ENCODE measurements at regions not wholly inside any gene's neighbourhood (a gene's known extent, or its start where the extent isn't known, plus 50 kb on each side); places are given as distances from the start of the nearest gene placed in this dataset.
"Not testable (repeated sequence)": the region's sequence is repeated elsewhere in the genome, so short reads cannot be mapped to it uniquely, and the experiment has no call there.

DNA sequence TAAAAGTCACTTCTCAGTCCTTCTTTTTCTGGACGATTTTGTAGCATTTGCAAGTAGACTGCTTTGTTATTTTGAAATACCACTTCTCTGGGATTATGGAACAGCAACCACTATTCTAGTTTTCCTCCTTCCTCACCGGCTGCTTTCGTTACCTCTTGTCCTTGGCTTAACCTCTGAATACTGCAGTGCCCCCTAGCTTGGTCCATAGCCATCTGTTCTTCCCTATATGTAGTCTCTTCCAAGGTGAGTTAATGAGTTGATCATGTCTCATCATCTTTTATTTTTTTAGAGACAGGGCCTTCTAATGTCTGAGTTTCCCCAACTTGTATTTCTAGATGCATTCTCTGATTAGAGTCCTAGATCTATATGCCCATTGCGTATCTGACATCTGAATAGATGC is 694.3 kb downstream of the NTRK3 start:
- Histone ChIP-seq H3K36me3 (ENCODE audit: insufficient read depth, low read length) (no peaks in the 10 kb centered on the region), H3K27ac (ENCODE audit: low read depth, low read length) (no peak overlapping the region), H3K4me3 (ENCODE audit: low read length) (no peak overlapping the region), H3K9ac (ENCODE audit: low read depth, low read length) (no peak overlapping the region), H3K9me3 (ENCODE audit: insufficient read depth, low read depth, low read length) (no peaks in the 10 kb centered on the region), H3K4me1 (ENCODE audit: insufficient read depth, low read length) (no peaks in the 10 kb centered on the region), H3K27me3 (ENCODE audit: insufficient read depth, low read length) (no peaks in the 10 kb centered on the region)
- WGBS: 89% methylated on average over 4 of the region's 4 CpGs

DNA sequence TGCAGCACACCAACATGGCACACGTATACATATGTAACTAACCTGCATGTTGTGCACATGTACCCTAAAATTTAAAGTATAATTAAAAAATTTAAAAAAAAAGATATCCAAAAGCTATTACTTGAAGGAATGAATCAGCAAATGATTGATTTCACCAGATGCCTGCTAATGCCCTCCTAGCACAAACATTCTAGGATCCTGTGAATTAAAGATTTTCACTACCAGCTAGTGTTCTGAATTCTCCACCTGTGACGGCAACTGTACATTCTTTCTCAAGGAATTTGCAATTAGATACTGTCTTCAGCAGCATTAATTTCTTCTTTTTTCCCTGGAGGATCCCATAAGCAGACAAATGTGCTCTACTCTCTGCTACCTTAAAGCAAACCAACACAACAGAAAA is 694.9 kb downstream of the NTRK3 start:
- Histone ChIP-seq H3K36me3 (ENCODE audit: insufficient read depth, low read length) (no peaks in the 10 kb centered on the region), H3K9me3 (ENCODE audit: insufficient read depth, low read depth, low read length) (no peaks in the 10 kb centered on the region), H3K9ac (ENCODE audit: low read depth, low read length) (no peak overlapping the region), H3K4me3 (ENCODE audit: low read length) (no peak overlapping the region), H3K27me3 (ENCODE audit: insufficient read depth, low read length) (no peaks in the 10 kb centered on the region), H3K27ac (ENCODE audit: low read depth, low read length) (no peak overlapping the region), H3K4me1 (ENCODE audit: insufficient read depth, low read length) (no peaks in the 10 kb centered on the region)
- WGBS: 99% methylated on average over 1 of the region's 2 CpGs

DNA sequence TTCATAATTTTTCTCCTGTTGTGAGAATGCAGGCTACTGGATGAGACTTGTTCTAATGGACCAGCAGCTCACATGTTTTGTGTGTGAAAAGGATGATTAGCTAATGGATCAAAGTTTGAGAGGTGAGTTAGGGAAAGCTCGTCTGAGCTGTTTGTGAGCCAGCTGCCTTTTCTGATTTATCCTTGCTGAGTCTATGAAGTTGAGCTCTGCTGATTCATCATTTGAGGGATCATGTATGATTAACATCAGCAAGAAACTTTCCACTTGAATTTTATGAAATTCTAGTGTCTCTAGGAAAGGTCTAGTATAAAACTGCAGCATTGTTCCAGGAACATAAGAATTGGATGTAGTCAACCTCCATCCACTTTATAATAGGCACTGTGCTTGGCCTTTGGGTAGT is 698.7 kb downstream of the NTRK3 start:
- WGBS: 76% methylated on average over 1 of the region's 1 CpG
- Histone ChIP-seq H3K27me3 (ENCODE audit: insufficient read depth, low read length) (no peaks in the 10 kb centered on the region), H3K9me3 (ENCODE audit: insufficient read depth, low read depth, low read length) (peaks cover 8% of the 10 kb centered on the region), H3K4me3 (ENCODE audit: low read length) (no peak overlapping the region), H3K9ac (ENCODE audit: low read depth, low read length) (no peak overlapping the region), H3K27ac (ENCODE audit: low read depth, low read length) (no peak overlapping the region), H3K4me1 (ENCODE audit: insufficient read depth, low read length) (no peaks in the 10 kb centered on the region), H3K36me3 (ENCODE audit: insufficient read depth, low read length) (no peaks in the 10 kb centered on the region)

DNA sequence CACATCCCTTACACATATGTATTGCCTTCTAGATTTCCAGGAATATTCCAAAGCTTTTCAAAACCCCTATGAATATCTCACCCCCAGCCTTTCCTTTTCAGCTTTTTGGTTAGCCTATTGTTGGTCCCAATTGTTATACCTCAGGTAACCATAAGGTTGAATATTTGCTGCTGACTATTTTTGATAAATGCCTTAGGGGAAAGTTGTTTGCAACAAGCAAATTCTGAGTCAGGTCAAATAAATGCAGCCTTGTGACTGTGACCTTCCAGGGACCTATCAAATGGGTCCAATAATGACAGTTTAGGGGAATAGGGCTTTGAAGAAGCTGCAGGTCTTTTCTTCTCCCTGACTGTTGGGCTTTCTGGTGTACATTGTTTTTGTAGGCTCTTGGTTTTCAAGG is 699.7 kb downstream of the NTRK3 start:
- Histone ChIP-seq H3K9me3 (ENCODE audit: insufficient read depth, low read depth, low read length) (peaks cover 8% of the 10 kb centered on the region), H3K27me3 (ENCODE audit: insufficient read depth, low read length) (no peaks in the 10 kb centered on the region), H3K9ac (ENCODE audit: low read depth, low read length) (no peak overlapping the region), H3K4me1 (ENCODE audit: insufficient read depth, low read length) (no peaks in the 10 kb centered on the region), H3K4me3 (ENCODE audit: low read length) (no peak overlapping the region), H3K27ac (ENCODE audit: low read depth, low read length) (no peak overlapping the region), H3K36me3 (ENCODE audit: insufficient read depth, low read length) (no peaks in the 10 kb centered on the region)

DNA sequence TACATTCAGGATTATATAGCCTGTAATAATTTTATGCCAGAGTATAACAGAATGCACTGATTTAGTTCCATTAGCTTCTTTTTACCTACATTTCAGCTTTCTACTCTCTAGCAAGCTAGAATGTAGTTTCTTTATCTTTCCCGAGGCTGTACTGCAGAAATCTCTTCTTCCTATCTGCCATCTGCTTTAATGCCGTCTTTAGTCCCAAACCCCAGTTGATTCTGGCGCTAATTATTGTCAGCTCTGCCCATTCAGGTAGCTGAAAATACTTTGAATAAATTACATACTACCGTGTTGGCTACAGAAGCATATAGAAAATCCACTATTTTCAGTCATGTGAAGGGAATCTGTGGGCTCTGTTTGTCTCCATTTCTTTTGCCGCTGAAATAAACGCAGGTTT is 706.7 kb downstream of the NTRK3 start:
- no peaks in the 10 kb centered on the region for H3K4me1 ChIP-seq (ENCODE audit: insufficient read depth, low read length)
- H3K27ac ChIP-seq (ENCODE audit: low read depth, low read length): no peak overlapping the region
- no peak overlapping the region for H3K4me3 ChIP-seq (ENCODE audit: low read length)
- WGBS: 92% methylated on average over 4 of the region's 6 CpGs
- H3K27me3 ChIP-seq (ENCODE audit: insufficient read depth, low read length): no peaks in the 10 kb centered on the region
- no peak overlapping the region for H3K9ac ChIP-seq (ENCODE audit: low read depth, low read length)
- H3K36me3 ChIP-seq (ENCODE audit: insufficient read depth, low read length): no peaks in the 10 kb centered on the region
- peaks cover 8% of the 10 kb centered on the region for H3K9me3 ChIP-seq (ENCODE audit: insufficient read depth, low read depth, low read length)

DNA sequence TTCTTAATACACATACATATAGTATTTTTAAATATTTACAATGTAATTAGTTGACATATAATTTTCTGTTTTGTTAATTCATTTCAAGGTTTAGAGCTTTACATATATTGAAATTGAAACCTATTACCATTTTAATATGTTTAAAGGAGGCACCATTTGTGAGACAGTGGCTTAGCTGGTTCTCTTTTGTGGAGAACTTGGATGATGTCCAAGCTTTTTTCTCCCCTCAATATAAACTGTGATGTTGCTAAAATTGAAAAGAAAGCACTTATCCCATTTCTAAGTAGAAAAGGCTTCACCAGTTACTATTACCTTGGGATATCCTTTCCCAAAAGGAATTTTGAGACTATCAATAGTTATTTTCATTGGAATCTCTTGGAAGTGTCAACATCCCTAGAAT is 707.2 kb downstream of the NTRK3 start:
- Histone ChIP-seq H3K36me3 (ENCODE audit: insufficient read depth, low read length) (no peaks in the 10 kb centered on the region), H3K27me3 (ENCODE audit: insufficient read depth, low read length) (no peaks in the 10 kb centered on the region), H3K9me3 (ENCODE audit: insufficient read depth, low read depth, low read length) (peaks cover 8% of the 10 kb centered on the region), H3K4me1 (ENCODE audit: insufficient read depth, low read length) (no peaks in the 10 kb centered on the region), H3K27ac (ENCODE audit: low read depth, low read length) (no peak overlapping the region), H3K9ac (ENCODE audit: low read depth, low read length) (no peak overlapping the region), H3K4me3 (ENCODE audit: low read length) (no peak overlapping the region)

DNA sequence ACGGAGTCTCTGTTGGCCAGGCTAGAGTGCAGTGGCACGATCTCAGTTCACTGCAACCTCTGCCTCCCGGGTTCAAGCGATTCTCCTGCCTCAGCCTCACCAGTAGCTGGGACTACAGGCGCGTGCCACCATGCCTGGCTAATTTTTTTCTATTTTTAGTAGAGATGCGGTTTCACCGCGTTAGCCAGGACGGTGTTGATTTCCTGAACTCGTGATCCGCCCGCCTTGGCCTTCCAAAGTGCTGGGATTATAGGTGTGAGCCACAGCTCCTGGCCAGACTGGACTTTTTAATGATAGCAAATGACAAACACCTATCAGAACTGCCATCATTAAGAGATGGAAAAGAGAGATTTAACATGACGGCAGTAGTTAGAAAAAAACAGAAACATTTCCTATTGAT is 707.9 kb downstream of the NTRK3 start:
- 97% methylated on average over 13 of the region's 14 CpGs for WGBS
- not testable (repeated sequence) for H3K4me1 ChIP-seq (ENCODE audit: insufficient read depth, low read length); H3K36me3 ChIP-seq (ENCODE audit: insufficient read depth, low read length); H3K9me3 ChIP-seq (ENCODE audit: insufficient read depth, low read depth, low read length); H3K9ac ChIP-seq (ENCODE audit: low read depth, low read length); H3K4me3 ChIP-seq (ENCODE audit: low read length); H3K27ac ChIP-seq (ENCODE audit: low read depth, low read length); H3K27me3 ChIP-seq (ENCODE audit: insufficient read depth, low read length)

DNA sequence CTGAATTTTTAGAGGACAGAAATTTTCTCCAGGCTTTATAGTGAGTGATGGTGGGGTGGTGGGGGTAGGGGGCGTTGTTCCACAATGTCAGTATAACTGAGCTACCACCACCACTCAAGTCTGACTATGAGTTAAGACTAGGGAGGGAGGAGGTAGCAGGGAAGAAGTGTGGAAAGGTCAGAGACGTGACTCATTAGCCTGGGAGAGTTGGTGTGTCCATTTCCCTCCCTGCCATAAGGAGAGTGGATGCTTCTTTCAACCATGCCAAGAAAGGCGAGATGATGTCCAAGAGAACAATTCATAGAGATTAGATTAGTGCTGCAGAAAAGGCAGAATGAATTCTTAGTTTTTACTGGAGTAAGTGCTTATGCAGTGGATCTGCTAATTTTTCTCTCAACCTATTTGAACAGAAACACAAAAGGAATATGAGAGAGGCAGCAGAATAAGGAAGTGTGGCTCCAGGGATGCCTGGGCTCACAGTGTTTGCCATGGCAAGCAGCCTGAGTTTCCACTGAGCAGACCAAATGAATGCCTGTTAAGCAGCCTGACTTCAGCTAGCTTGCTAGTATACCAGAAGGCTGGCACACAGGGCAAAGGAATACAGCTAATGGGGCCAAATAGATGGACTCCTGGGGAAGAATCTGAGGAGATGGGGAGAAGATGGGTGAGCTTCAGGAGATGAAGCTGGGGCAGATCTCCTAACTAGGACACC is 708.9 kb downstream of the NTRK3 start:
- H3K27me3 ChIP-seq (ENCODE audit: insufficient read depth, low read length): no peaks in the 10 kb centered on the region
- H3K9me3 ChIP-seq (ENCODE audit: insufficient read depth, low read depth, low read length): no peaks in the 10 kb centered on the region
- H3K4me3 ChIP-seq (ENCODE audit: low read length): no peak overlapping the region
- H3K9ac ChIP-seq (ENCODE audit: low read depth, low read length): no peak overlapping the region
- H3K4me1 ChIP-seq (ENCODE audit: insufficient read depth, low read length): no peaks in the 10 kb centered on the region
- H3K27ac ChIP-seq (ENCODE audit: low read depth, low read length): no peak overlapping the region
- H3K36me3 ChIP-seq (ENCODE audit: insufficient read depth, low read length): no peaks in the 10 kb centered on the region
- 86% methylated on average over 2 of the region's 3 CpGs for WGBS

DNA sequence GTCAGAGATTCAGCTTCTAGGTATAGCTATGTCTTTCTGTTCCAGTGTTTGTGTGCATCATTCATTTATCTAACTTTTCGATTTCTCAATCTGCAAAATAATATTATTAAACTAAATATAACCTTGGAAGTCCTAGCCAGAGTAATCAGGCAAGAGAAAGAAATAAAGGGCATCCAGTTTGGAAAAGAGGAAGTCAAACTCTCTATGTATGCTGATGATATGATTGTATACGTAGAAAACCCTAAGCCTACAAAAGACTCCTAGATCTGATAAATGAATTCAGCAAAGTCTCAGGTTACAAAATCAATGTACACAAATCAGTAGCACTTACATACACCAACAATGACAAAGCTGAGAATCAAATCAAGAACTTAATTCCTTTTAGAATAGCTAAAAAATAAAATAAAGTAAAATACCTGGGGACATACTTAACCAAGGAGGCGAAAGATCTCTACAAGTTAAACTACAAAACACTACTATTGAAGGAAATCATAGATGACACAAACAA is 718.2 kb downstream of the NTRK3 start:
- no peaks in the 10 kb centered on the region for H3K27me3 ChIP-seq (ENCODE audit: insufficient read depth, low read length)
- no peak overlapping the region for H3K4me3 ChIP-seq (ENCODE audit: low read length)
- no peak overlapping the region for H3K27ac ChIP-seq (ENCODE audit: low read depth, low read length)
- WGBS: 33% methylated on average over 1 of the region's 3 CpGs
- H3K4me1 ChIP-seq (ENCODE audit: insufficient read depth, low read length): no peaks in the 10 kb centered on the region
- no peaks in the 10 kb centered on the region for H3K36me3 ChIP-seq (ENCODE audit: insufficient read depth, low read length)
- H3K9ac ChIP-seq (ENCODE audit: low read depth, low read length): no peak overlapping the region
- no peaks in the 10 kb centered on the region for H3K9me3 ChIP-seq (ENCODE audit: insufficient read depth, low read depth, low read length)

DNA sequence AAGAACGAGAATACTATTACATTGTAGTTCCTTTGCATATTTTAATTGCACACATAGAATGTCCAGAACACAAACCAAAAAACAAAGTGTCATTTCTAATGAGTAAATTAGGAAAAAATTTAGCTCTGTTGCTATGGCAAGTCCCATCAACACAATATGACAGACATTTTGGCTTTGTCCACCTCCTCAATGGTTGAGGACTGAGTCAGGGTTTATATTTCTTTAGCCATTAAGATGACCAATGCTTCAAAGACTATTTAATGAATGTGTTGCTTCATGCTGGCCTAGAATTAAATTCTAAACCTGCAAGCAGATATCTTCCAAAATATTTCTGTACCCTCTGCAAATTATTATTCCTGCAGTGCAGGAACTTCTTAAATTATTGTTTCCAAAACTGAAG is 719.2 kb downstream of the NTRK3 start:
- no peaks in the 10 kb centered on the region for H3K4me1 ChIP-seq (ENCODE audit: insufficient read depth, low read length)
- no peaks in the 10 kb centered on the region for H3K9me3 ChIP-seq (ENCODE audit: insufficient read depth, low read depth, low read length)
- no peak overlapping the region for H3K9ac ChIP-seq (ENCODE audit: low read depth, low read length)
- no peaks in the 10 kb centered on the region for H3K36me3 ChIP-seq (ENCODE audit: insufficient read depth, low read length)
- H3K27me3 ChIP-seq (ENCODE audit: insufficient read depth, low read length): no peaks in the 10 kb centered on the region
- WGBS: no CpG with 5 or more reads among the region's 1 CpG
- H3K4me3 ChIP-seq (ENCODE audit: low read length): no peak overlapping the region
- H3K27ac ChIP-seq (ENCODE audit: low read depth, low read length): no peak overlapping the region

DNA sequence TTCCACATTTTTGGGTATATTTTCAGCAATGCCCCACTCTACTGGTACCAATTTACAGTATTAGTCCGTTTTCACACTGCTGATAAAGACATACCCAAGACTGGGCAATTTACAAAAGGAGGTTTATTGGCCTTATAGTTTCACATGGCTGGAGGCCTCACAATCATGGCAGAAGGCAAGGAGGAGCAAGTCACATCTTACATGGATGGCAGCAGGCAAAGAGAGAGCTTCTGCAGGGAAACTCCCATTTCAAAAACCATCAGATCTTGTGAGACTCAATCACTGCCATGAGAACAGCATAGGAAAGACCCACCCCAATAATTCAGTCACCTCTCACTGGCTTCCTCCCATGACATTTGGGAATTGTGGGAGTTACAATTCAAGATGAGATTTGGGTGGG is 722.9 kb downstream of the NTRK3 start:
- H3K4me3 ChIP-seq (ENCODE audit: low read length); H3K27me3 ChIP-seq (ENCODE audit: insufficient read depth, low read length); H3K9ac ChIP-seq (ENCODE audit: low read depth, low read length); H3K9me3 ChIP-seq (ENCODE audit: insufficient read depth, low read depth, low read length); H3K36me3 ChIP-seq (ENCODE audit: insufficient read depth, low read length); H3K4me1 ChIP-seq (ENCODE audit: insufficient read depth, low read length); H3K27ac ChIP-seq (ENCODE audit: low read depth, low read length): not testable (repeated sequence)
- 83% methylated on average over 1 of the region's 1 CpG for WGBS

DNA sequence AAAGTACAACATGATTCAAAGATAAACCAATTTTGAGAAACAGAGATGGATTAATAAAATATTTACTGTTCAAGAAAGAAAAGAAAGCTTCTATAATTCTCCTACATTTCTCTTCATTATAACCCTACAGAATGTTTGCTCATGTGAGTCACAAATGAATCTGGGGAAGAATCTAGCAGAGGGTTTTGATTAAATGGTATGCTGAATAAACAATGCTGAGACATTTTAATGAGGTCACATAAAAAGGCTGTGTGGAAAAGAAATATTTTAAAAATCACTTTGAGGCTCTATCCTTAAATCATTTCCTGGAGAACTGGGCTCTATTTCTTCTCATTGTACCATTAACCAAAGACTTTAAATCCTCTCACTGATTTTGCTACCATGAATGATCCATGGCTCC is 727.7 kb downstream of the NTRK3 start:
- no peaks in the 10 kb centered on the region for H3K9me3 ChIP-seq (ENCODE audit: insufficient read depth, low read depth, low read length)

More for the DNA sequence above, 727.7 kb downstream of the NTRK3 start:
- no peak overlapping the region for H3K27ac ChIP-seq (ENCODE audit: low read depth, low read length)
- H3K36me3 ChIP-seq (ENCODE audit: insufficient read depth, low read length): no peaks in the 10 kb centered on the region
- H3K9ac ChIP-seq (ENCODE audit: low read depth, low read length): no peak overlapping the region
- H3K4me3 ChIP-seq (ENCODE audit: low read length): no peak overlapping the region
- no peaks in the 10 kb centered on the region for H3K4me1 ChIP-seq (ENCODE audit: insufficient read depth, low read length)
- no peaks in the 10 kb centered on the region for H3K27me3 ChIP-seq (ENCODE audit: insufficient read depth, low read length)

Measured in HUES64 (cell line).